ENCODE measurements at regions not wholly inside any gene's neighbourhood (a gene's known extent, or its start where the extent isn't known, plus 50 kb on each side); places are given as distances from the start of the nearest gene placed in this dataset.

DNA sequence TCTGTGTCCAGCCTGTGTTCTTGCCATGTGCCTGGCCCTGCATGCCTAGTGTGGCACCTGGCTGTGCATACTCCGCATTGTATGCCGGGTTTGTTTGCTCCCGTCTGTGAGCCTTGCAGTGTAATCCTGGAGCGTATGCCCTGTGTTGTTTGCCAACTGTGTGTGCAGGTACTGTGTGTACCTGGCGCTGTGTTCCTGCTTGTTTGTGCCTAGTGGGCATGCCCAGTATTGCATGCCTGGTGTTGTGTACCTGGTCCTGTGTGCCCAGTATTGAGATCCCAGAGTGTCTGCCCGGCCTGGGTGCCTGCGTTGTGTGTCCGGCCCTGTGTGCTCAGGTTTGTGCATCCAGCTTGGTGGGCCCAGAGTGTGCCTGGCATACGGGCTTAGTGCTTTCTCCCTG is 54.5 kb upstream of the CHRNA7 start:
- no peak for DNase-seq (ENCODE audit: low read depth)

DNA sequence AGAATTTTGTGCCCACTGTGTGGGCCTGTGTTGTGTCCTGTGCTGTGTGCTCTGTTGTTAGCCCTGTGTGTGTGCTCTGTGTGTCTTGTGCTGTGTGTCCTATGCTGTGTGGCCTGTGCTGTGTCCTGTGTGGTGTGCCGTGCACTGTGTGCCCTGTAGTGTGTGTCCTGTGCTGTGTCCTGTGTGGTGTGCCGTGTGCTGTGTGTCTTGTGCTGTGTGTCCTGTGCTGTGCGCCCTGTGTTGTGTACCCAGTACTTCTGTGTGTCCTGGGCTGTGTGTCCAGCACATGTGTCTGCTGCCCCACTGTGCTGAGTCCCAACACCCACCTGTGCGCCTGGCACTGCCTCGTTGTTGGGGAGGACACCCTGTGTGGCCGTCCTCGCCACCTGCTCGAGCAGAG is 53.2 kb upstream of the CHRNA7 start:
- no peak for DNase-seq (ENCODE audit: low read depth)

DNA sequence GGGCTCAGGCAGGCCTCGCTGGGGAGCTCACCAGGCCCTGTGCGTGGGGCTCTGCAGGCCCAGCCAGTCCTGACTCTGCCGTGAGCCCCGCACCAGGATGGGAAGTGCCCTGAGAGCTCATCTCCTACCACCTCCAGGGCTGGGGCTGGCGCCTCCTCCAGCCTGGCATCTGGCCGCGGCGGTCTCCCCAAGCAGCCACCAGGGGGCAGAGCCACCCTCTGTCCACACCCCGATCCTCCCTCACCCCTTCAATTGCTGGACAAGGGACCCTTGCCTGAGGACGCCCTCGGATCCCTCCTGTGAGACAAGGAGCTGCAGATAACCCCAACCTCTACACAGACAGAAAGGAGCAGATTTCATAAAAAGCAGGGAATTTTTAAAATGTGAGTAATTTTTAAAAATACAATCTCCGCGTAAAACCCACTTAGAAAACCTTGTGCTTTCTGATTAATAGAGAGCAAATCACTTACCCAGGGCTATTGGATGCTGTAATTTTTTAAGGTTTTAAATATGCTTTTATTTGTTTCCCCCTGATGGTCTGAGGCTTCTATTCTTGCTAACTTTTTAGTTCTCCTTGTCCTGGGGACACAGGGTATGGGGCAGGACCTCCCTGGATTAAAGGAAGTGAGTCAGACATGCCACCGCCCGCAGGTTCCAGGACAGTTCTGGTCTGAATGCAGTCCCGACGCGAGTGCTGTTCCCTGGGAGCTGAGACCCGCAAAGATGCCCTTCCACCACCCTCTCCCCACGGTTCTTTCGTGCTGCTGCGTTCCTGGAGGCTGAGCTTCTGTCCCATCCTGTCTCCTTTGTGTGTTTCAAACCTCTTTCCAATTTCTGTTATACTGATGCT is 52.3 kb upstream of the CHRNA7 start:
- DNase-seq (ENCODE audit: low read depth), result peak; percentile 41
